Progenitor cell of endocrine pancreas (in vitro differentiated cells): ENCODE measurements at regions not wholly inside any gene's neighbourhood (a gene's known extent, or its start where the extent isn't known, plus 50 kb on each side); places are given as distances from the start of the nearest gene placed in this dataset.
"Not testable (repeated sequence)": the region's sequence is repeated elsewhere in the genome, so short reads cannot be mapped to it uniquely, and the experiment has no call there.

Experiments used
- DNase-seq: peaks from one replicate; pipeline ENCODE4 v3.0.0; 2021; ENCODE audit warnings: low spot score; ENCODE audit not compliant: unreplicated experiment
- H3K27ac Mint-ChIP-seq: 2 replicates; pipeline ENCODE4 v1.8.0; 2021; ENCODE audit warnings: mild to moderate bottlenecking, moderate library complexity, mixed read lengths
- H3K27me3 Mint-ChIP-seq: 2 replicates; pipeline ENCODE4 v1.8.0; 2021; ENCODE audit warnings: mixed read lengths
- H3K36me3 Mint-ChIP-seq: 2 replicates; pipeline ENCODE4 v1.8.0; 2022; ENCODE audit warnings: mixed read lengths; ENCODE audit not compliant: insufficient read depth
- H3K4me1 Mint-ChIP-seq: 2 replicates; pipeline ENCODE4 v1.8.0; 2021; ENCODE audit warnings: low read depth, mixed read lengths
- H3K4me3 Mint-ChIP-seq: 2 replicates; pipeline ENCODE4 v1.8.0; 2021; ENCODE audit warnings: low read depth, mild to moderate bottlenecking, moderate library complexity, mixed read lengths
- H3K9me3 Mint-ChIP-seq: 2 replicates; pipeline ENCODE4 v1.8.0; 2021; ENCODE audit warnings: low read depth, mixed read lengths
- TF ChIP-seq, protein P1 (sequence below): fragments of 200-600 bp; sonication (generic); IDR thresholded peaks from one replicate; pipeline ENCODE4 v1.5.0; 2021; ENCODE audit warnings: antibody characterized with exemption, mild to moderate bottlenecking; ENCODE audit not compliant: unreplicated experiment

DNA sequence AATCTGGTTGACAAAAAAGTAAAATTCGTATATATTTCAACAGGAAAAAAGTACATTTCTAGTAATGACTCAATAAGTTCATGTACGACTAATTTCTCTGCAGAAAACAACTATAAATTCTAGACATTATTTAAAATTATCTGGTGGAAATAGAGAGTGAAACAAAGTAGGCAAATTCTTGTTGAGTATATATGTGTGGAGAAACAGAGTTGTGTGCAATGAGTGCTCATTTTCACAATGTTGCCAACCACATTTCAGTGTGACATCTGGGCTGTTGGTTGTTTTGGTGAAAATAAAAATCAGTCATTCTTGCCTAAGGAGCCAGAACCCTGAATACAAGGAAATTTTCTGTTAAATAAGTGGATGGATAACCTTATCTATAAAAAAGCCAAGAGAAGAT is 372.0 kb upstream of the NDST4 start:
- peaks cover 9% of the 10 kb centered on the region for H3K9me3 Mint-ChIP-seq
- no peak overlapping the region for H3K4me3 Mint-ChIP-seq
- H3K4me1 Mint-ChIP-seq: no peaks in the 10 kb centered on the region
- no peaks in the 10 kb centered on the region for H3K27me3 Mint-ChIP-seq
- DNase-seq: no peak
- TF ChIP-seq, protein P1, sequence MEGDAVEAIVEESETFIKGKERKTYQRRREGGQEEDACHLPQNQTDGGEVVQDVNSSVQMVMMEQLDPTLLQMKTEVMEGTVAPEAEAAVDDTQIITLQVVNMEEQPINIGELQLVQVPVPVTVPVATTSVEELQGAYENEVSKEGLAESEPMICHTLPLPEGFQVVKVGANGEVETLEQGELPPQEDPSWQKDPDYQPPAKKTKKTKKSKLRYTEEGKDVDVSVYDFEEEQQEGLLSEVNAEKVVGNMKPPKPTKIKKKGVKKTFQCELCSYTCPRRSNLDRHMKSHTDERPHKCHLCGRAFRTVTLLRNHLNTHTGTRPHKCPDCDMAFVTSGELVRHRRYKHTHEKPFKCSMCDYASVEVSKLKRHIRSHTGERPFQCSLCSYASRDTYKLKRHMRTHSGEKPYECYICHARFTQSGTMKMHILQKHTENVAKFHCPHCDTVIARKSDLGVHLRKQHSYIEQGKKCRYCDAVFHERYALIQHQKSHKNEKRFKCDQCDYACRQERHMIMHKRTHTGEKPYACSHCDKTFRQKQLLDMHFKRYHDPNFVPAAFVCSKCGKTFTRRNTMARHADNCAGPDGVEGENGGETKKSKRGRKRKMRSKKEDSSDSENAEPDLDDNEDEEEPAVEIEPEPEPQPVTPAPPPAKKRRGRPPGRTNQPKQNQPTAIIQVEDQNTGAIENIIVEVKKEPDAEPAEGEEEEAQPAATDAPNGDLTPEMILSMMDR: no peak
- H3K36me3 Mint-ChIP-seq: no peaks in the 10 kb centered on the region
- H3K27ac Mint-ChIP-seq: no peak overlapping the region

DNA sequence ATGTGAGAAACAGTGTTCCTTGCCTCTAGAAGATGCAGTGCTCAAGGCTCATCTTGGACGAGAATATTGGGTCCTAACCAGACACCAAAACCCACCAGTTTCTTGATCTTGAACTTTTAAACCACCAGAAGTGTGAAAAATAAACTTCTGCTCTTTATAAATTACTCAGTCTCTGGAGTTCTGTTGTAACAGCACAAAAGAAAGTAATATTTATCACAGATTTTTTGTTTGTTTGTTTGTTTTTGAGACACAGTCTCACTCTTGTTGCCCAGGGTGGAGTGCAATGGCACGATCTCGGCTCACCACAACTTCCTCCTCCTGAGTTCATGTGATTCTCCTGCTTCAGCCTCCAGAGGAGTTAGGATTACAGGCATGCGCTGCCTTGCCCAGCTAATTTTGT is 371.1 kb upstream of the NDST4 start:
- DNase-seq: no peak
- no peaks in the 10 kb centered on the region for H3K9me3 Mint-ChIP-seq
- H3K36me3 Mint-ChIP-seq: no peaks in the 10 kb centered on the region
- TF ChIP-seq, protein P1: no peak
- no peak overlapping the region for H3K4me3 Mint-ChIP-seq
- no peak overlapping the region for H3K27ac Mint-ChIP-seq
- H3K4me1 Mint-ChIP-seq: no peaks in the 10 kb centered on the region
- no peaks in the 10 kb centered on the region for H3K27me3 Mint-ChIP-seq

DNA sequence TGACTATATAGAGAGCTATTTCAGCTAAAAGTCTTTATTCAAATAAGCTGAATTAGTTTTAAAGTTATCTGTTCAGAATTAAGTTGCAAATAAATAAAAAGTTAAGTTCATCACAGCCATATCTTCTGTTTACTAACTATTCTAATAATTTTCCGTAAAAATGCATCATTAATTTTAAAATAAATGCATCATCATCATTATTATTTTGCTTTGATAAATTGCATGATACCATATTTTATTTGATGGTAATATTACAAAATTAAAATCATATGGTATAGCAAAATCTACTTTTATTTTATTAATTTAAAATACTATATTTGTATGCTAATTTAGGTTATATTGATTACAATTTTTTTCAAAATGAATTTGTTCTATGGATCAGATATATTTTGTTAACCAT is 357.3 kb upstream of the NDST4 start:
- no peaks in the 10 kb centered on the region for H3K36me3 Mint-ChIP-seq
- H3K4me1 Mint-ChIP-seq: no peaks in the 10 kb centered on the region
- no peak for DNase-seq
- no peaks in the 10 kb centered on the region for H3K9me3 Mint-ChIP-seq
- H3K27ac Mint-ChIP-seq: no peak overlapping the region
- no peaks in the 10 kb centered on the region for H3K27me3 Mint-ChIP-seq
- TF ChIP-seq, protein P1: no peak
- no peak overlapping the region for H3K4me3 Mint-ChIP-seq

DNA sequence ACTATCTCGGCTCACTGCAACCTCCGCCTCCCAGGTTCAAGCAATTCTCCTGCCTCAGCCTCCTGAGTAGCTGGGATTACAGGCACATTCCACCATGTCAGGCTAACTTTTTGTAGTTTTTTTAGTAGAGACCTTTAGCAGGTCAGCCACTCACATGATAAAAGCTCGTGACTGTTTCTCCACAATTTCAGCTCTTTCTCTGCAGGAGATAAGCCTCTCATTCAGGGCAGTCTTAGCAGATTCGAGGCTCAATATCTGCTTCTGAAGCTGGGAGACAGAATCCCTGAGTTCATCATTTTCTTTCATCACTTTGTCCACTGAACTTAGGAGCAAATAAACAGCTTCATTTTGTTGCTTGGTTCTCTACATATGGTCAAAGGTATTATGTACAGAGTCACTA is 345.9 kb upstream of the NDST4 start:
- not testable (repeated sequence) for H3K27ac Mint-ChIP-seq, DNase-seq, H3K36me3 Mint-ChIP-seq

DNA sequence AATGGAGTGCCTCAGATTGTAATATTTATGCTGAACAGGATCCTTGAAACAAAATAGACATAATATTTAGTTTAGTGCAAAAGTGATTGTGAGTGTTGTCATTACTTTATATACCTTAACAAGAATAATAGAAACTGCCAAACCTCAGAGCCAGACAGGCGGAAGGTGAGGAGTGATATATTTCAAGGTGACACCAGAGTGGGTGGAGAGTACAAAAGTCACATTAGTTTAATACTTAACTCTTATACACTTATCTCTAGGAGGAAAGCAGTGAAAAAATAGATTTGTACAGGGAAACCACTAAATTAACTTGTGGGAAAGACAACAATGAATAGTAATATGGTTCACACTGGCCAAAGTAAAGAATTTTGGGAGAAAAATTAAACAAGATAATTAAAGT is 342.8 kb upstream of the NDST4 start:
- H3K36me3 Mint-ChIP-seq: no peaks in the 10 kb centered on the region
- no peak for DNase-seq
- no peaks in the 10 kb centered on the region for H3K4me1 Mint-ChIP-seq
- H3K27ac Mint-ChIP-seq: no peak overlapping the region
- H3K9me3 Mint-ChIP-seq: peaks cover 3% of the 10 kb centered on the region
- H3K27me3 Mint-ChIP-seq: no peaks in the 10 kb centered on the region
- H3K4me3 Mint-ChIP-seq: no peak overlapping the region
- TF ChIP-seq, protein P1: no peak

More for the DNA sequence above, 345.9 kb upstream of the NDST4 start:
- H3K27me3 Mint-ChIP-seq, H3K4me3 Mint-ChIP-seq, H3K9me3 Mint-ChIP-seq, H3K4me1 Mint-ChIP-seq: not testable (repeated sequence)

DNA sequence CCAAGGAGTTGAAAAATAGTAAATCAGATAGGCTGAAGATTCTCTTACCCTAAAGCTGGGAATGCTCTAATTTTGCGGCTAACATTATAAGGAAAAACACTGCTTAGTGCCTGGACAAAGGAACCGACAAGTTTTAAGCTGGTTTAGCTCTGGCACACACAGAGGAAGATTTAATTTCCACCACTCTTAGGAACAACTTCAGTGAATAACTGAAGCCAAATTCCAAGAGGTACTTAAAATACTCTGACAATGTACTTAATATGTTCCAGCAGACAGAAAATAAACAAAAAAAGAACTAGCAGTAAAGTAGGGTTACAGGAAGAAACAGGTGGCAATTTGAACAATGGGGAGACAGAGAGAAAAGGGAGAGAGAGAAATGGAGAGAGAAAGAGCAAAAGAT is 340.8 kb upstream of the NDST4 start:
- no peak for DNase-seq
- Mint-ChIP-seq H3K4me3 (no peak overlapping the region), H3K9me3 (peaks cover 3% of the 10 kb centered on the region), H3K36me3 (no peaks in the 10 kb centered on the region), H3K4me1 (no peaks in the 10 kb centered on the region), H3K27me3 (no peaks in the 10 kb centered on the region), H3K27ac (no peak overlapping the region)
- TF ChIP-seq, protein P1: no peak
